ENCODE measurements at regions not wholly inside any gene's neighbourhood (a gene's known extent, or its start where the extent isn't known, plus 50 kb on each side); places are given as distances from the start of the nearest gene placed in this dataset.
"Not testable (repeated sequence)": the region's sequence is repeated elsewhere in the genome, so short reads cannot be mapped to it uniquely, and the experiment has no call there.

- intact Hi-C loops (cut with micrococcal nuclease; ENCODE audit: unreplicated experiment), result no loop called here
- ChIA-PET CTCF (no interaction called here), POLR2A (ENCODE audit: low non-redundant PET) (no interaction called here)
- Histone ChIP-seq H3K27ac (ENCODE audit: low read depth, low read length, poor library complexity, severe bottlenecking) (no peak overlapping the region), H3K36me3 (ENCODE audit: insufficient read depth, low read length, poor library complexity, severe bottlenecking) (no peaks in the 10 kb centered on the region), H3K9me3 (ENCODE audit: low read depth, low read length, poor library complexity, severe bottlenecking) (no peaks in the 10 kb centered on the region), H3K4me1 (ENCODE audit: insufficient read depth, low read length, poor library complexity, severe bottlenecking) (no peaks in the 10 kb centered on the region), H3K27me3 (replicated peaks; ENCODE audit: insufficient read depth, low read depth, low read length, poor library complexity) (no peaks in the 10 kb centered on the region), H3K4me3 (ENCODE audit: low read depth, low read length, poor library complexity, severe bottlenecking) (no peak overlapping the region)
- TF ChIP-seq CTCF (conservative IDR thresholded peaks at IDR 0.05; ENCODE audit: low read depth, low read length) (no peak), EZH2 (IDR thresholded peaks at IDR 0.05; ENCODE audit: borderline replicate concordance, low read depth, low read length, poor library complexity, severe bottlenecking) (no peak)
- no TSS peak for BruUV-seq (replicated peaks)
- DNase-seq (ENCODE audit: low spot score), result no peak
Measured at GRCh38 chr3:20442846-20443245, 256.8 kb upstream of the SGO1 start.

GRCh38 chr3:20427268-20427667, 241.3 kb upstream of the SGO1 start:
- not testable (repeated sequence) for H3K36me3 ChIP-seq (ENCODE audit: insufficient read depth, low read length, poor library complexity, severe bottlenecking)

GRCh38 chr3:20425138-20425537, 239.1 kb upstream of the SGO1 start:
- no peaks in the 10 kb centered on the region for H3K27me3 ChIP-seq (replicated peaks; ENCODE audit: insufficient read depth, low read depth, low read length, poor library complexity)
- no peak overlapping the region for H3K4me3 ChIP-seq (ENCODE audit: low read depth, low read length, poor library complexity, severe bottlenecking)
- no peak overlapping the region for H3K27ac ChIP-seq (ENCODE audit: low read depth, low read length, poor library complexity, severe bottlenecking)
- H3K4me1 ChIP-seq (ENCODE audit: insufficient read depth, low read length, poor library complexity, severe bottlenecking), result no peaks in the 10 kb centered on the region
- no TSS peak for BruUV-seq (replicated peaks)
- TF ChIP-seq EZH2 (IDR thresholded peaks at IDR 0.05; ENCODE audit: borderline replicate concordance, low read depth, low read length, poor library complexity, severe bottlenecking), result no peak
- no peak for TF ChIP-seq CTCF (conservative IDR thresholded peaks at IDR 0.05; ENCODE audit: low read depth, low read length)
- H3K9me3 ChIP-seq (ENCODE audit: low read depth, low read length, poor library complexity, severe bottlenecking), result no peaks in the 10 kb centered on the region
- POLR2A ChIA-PET (ENCODE audit: low non-redundant PET), result no interaction called here
- no peaks in the 10 kb centered on the region for H3K36me3 ChIP-seq (ENCODE audit: insufficient read depth, low read length, poor library complexity, severe bottlenecking)
- intact Hi-C loops (cut with micrococcal nuclease; ENCODE audit: unreplicated experiment), result no loop called here
- DNase-seq (ENCODE audit: low spot score), result no peak
- CTCF ChIA-PET, result no interaction called here

More at GRCh38 chr3:20427268-20427667, 241.3 kb upstream of the SGO1 start:
- intact Hi-C loops (cut with micrococcal nuclease; ENCODE audit: unreplicated experiment); CTCF ChIA-PET; H3K4me3 ChIP-seq (ENCODE audit: low read depth, low read length, poor library complexity, severe bottlenecking); H3K4me1 ChIP-seq (ENCODE audit: insufficient read depth, low read length, poor library complexity, severe bottlenecking); POLR2A ChIA-PET (ENCODE audit: low non-redundant PET); H3K9me3 ChIP-seq (ENCODE audit: low read depth, low read length, poor library complexity, severe bottlenecking); BruUV-seq (replicated peaks); H3K27ac ChIP-seq (ENCODE audit: low read depth, low read length, poor library complexity, severe bottlenecking); DNase-seq (ENCODE audit: low spot score); H3K27me3 ChIP-seq (replicated peaks; ENCODE audit: insufficient read depth, low read depth, low read length, poor library complexity): not testable (repeated sequence)

- Histone ChIP-seq H3K4me3 (ENCODE audit: low read depth, low read length, poor library complexity, severe bottlenecking) (no peak overlapping the region), H3K27me3 (replicated peaks; ENCODE audit: insufficient read depth, low read depth, low read length, poor library complexity) (no peaks in the 10 kb centered on the region), H3K4me1 (ENCODE audit: insufficient read depth, low read length, poor library complexity, severe bottlenecking) (no peaks in the 10 kb centered on the region), H3K9me3 (ENCODE audit: low read depth, low read length, poor library complexity, severe bottlenecking) (no peaks in the 10 kb centered on the region), H3K36me3 (ENCODE audit: insufficient read depth, low read length, poor library complexity, severe bottlenecking) (no peaks in the 10 kb centered on the region), H3K27ac (ENCODE audit: low read depth, low read length, poor library complexity, severe bottlenecking) (no peak overlapping the region)
- CTCF ChIA-PET, result no interaction called here
- intact Hi-C loops (cut with micrococcal nuclease; ENCODE audit: unreplicated experiment), result no loop called here
- DNase-seq (ENCODE audit: low spot score), result no peak
- no TSS peak for BruUV-seq (replicated peaks)
- no peak for TF ChIP-seq CTCF (conservative IDR thresholded peaks at IDR 0.05; ENCODE audit: low read depth, low read length)
- TF ChIP-seq EZH2 (IDR thresholded peaks at IDR 0.05; ENCODE audit: borderline replicate concordance, low read depth, low read length, poor library complexity, severe bottlenecking), result no peak
- POLR2A ChIA-PET (ENCODE audit: low non-redundant PET), result no interaction called here
Measured at GRCh38 chr3:20424086-20424485, 238.1 kb upstream of the SGO1 start.

Measured in A673 (cell line).